ENCODE measurements at regions not wholly inside any gene's neighbourhood (a gene's known extent, or its start where the extent isn't known, plus 50 kb on each side); places are given as distances from the start of the nearest gene placed in this dataset.
"Not testable (repeated sequence)": the region's sequence is repeated elsewhere in the genome, so short reads cannot be mapped to it uniquely, and the experiment has no call there.

DNA sequence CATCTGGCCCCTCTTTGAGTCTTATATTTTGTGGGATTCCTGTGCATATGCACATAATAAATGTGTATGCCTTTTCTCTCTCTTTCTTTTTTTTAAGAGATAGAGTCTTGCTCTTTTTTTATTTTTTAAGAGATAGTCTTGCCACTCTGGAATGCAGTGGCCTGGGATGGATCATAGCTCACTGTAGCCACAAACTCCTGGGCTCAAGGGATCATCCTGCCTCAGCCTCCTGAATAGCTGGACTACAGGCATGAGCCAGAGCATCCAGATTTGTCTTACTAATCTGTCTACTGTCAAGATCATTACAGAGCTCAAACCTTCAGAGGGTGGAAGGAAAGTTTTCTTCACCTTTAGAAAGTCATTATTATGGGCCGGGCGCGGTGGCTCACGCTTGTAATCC, 342.2 kb upstream of the LRRTM4 start:
- Mint-ChIP-seq H3K36me3 (no peaks in the 10 kb centered on the region), H3K4me1 (no peaks in the 10 kb centered on the region), H3K27ac (no peak overlapping the region), H3K4me3 (no peak overlapping the region), H3K9me3 (peaks cover 3% of the 10 kb centered on the region), H3K27me3 (no peaks in the 10 kb centered on the region)
- ATAC-seq: no peak

DNA sequence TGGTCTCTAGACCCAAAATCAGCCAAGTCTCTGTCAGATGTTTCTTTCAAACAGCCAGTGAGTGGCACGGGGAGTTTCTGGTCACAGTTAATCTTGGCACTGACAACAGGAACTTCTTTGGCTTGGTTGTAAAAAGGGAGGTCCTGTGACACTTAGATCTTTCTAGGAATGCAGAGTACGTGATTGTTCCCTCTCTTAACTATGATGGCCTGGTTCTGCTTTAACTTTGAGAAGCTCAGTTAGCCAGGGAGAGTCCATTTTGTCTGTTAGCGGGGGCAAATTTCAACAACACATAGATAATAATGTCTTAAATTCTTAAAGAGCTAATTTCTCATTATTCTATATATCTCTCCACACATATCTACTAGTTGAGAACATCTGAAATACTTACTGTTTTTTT, 344.5 kb upstream of the LRRTM4 start:
- no peaks in the 10 kb centered on the region for H3K9me3 Mint-ChIP-seq
- H3K27me3 Mint-ChIP-seq: no peaks in the 10 kb centered on the region
- H3K4me1 Mint-ChIP-seq: no peaks in the 10 kb centered on the region
- no peak overlapping the region for H3K4me3 Mint-ChIP-seq
- no peak for ATAC-seq
- no peak overlapping the region for H3K27ac Mint-ChIP-seq
- no peaks in the 10 kb centered on the region for H3K36me3 Mint-ChIP-seq

DNA sequence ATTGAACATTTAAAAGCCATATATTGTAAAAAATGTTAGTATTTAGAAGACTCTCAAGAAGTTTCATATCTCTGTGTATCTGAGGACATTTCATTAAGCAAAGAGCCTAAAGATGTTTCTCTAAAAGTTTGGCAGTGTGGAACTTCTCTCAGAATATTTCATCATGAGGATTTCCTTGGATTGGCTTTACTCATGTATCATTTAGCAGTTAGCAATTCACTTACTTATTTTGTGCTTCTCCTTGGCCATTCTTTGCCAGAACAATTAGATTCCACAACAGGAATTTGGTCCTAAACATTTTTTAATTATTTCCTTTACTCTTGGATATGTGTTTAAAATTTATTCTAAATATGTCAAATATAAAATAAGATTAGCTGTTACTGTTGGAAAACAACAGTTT, 345.0 kb upstream of the LRRTM4 start:
- H3K36me3 Mint-ChIP-seq: no peaks in the 10 kb centered on the region
- H3K27me3 Mint-ChIP-seq: no peaks in the 10 kb centered on the region
- ATAC-seq: no peak
- no peak overlapping the region for H3K27ac Mint-ChIP-seq
- no peaks in the 10 kb centered on the region for H3K4me1 Mint-ChIP-seq
- H3K9me3 Mint-ChIP-seq: peaks cover under 1% of the 10 kb centered on the region
- H3K4me3 Mint-ChIP-seq: no peak overlapping the region

DNA sequence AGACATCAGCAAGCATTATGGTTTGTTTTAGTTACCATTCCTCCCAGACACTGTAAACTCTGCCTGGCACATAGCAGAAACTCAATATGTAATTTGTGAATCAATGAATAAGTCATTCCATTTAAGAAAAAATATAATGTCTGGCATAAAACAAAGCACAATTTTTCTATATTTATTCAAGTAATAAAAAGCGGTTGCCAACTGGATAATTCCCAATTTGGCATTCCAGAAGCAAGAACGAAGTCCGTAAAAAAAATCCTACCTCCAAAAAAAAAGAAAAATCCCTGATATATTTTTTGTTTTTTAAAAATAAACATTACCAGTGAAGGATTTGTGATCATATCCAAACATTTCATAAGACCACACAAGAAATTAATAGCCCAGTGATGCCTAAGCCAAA, 351.3 kb upstream of the LRRTM4 start:
- Mint-ChIP-seq H3K9me3 (peaks cover 11% of the 10 kb centered on the region), H3K27me3 (no peaks in the 10 kb centered on the region), H3K4me3 (no peak overlapping the region), H3K36me3 (no peaks in the 10 kb centered on the region), H3K4me1 (no peaks in the 10 kb centered on the region), H3K27ac (no peak overlapping the region)
- ATAC-seq: no peak

DNA sequence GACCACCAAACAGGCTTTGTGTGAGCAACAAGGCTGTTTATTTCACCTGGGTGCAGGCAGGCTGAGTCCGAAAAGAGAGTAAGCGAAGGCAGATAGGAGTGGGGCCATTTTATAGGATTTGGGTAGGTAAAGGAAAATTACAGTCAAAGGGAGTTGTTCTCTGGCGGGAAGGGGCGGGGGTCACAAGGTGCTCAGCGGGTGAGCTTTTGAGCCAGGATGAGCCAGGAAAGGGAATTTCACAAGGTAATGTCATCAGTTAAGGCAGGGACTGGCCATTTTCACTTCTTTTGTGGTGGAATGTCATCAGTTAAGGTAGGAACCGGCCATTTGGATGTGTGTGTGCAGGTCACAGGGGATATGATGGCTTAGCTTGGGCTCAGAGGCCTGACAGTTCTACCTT, 378.0 kb upstream of the LRRTM4 start:
- not testable (repeated sequence) for H3K36me3 Mint-ChIP-seq, H3K4me1 Mint-ChIP-seq, ATAC-seq, H3K27ac Mint-ChIP-seq, H3K27me3 Mint-ChIP-seq, H3K4me3 Mint-ChIP-seq, H3K9me3 Mint-ChIP-seq

DNA sequence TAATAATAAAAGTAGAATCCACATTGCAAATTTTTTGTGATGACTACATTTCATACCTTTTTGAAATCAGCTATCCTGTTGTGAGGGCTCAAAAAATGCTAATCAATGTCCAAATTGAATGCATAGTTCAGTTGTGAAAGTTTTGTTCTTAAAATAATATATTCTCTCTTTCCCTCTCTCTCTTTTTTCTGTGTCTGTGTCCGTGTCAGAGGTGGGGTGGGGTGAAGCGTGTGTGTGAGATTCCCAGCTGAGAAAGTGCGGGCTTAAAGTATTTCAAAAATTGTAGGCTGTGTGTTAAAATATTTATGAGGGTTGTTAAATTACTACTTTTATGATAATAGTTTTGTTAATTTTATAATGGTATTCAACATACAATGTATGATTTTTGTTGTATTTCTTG, 388.0 kb upstream of the LRRTM4 start:
- no peaks in the 10 kb centered on the region for H3K4me1 Mint-ChIP-seq
- H3K4me3 Mint-ChIP-seq: no peak overlapping the region
- H3K27ac Mint-ChIP-seq: no peak overlapping the region
- no peak for ATAC-seq
- no peaks in the 10 kb centered on the region for H3K27me3 Mint-ChIP-seq
- H3K9me3 Mint-ChIP-seq: peaks cover 3% of the 10 kb centered on the region
- H3K36me3 Mint-ChIP-seq: no peaks in the 10 kb centered on the region

DNA sequence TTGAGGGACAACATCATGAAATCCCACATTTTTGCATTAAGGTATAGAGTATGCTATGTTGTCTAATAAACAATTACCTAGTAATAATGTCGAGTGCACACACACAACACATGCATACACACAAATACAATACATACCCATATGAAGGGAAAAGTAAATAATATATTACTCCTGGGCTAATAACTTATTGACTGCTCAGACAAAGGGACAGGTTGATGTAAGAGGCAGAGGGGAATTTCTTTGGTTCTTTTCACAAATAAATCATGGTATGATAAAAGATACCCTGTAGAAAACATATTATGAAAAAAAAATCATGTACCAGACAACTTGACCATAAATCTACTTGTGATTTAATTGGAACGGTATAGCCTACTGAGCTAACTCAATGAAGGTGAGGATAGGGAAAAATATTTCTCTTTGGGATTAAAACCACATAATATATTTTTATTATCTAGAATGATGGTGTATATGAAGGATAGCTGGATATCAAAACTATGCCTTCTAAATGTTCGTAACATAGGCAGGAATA, 398.7 kb upstream of the LRRTM4 start:
- Mint-ChIP-seq H3K4me1 (no peaks in the 10 kb centered on the region), H3K27me3 (no peaks in the 10 kb centered on the region), H3K9me3 (peaks cover 5% of the 10 kb centered on the region), H3K27ac (no peak overlapping the region), H3K4me3 (no peak overlapping the region), H3K36me3 (no peaks in the 10 kb centered on the region)
- ATAC-seq: no peak

DNA sequence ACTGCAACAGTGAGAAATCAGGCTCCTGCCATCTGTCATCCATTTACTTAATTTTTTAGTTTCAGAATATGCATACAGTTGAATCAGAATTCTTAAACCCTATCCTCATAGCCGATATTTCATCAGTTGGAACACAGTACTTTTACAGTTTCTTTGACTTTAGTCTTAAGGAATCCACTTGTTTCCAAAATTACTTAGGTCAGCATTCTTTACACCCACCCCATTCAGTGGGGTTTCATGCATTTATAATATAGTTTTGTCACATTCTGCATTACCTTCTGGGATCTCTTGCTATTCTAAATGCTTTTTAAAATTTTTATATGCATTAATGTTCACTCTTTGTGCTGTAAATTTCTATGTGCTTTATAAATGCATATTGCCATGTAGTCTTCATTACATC, 400.4 kb upstream of the LRRTM4 start:
- Mint-ChIP-seq H3K4me1 (no peaks in the 10 kb centered on the region), H3K4me3 (no peak overlapping the region), H3K27ac (no peak overlapping the region), H3K9me3 (peaks cover 8% of the 10 kb centered on the region), H3K27me3 (no peaks in the 10 kb centered on the region), H3K36me3 (no peaks in the 10 kb centered on the region)
- no peak for ATAC-seq

DNA sequence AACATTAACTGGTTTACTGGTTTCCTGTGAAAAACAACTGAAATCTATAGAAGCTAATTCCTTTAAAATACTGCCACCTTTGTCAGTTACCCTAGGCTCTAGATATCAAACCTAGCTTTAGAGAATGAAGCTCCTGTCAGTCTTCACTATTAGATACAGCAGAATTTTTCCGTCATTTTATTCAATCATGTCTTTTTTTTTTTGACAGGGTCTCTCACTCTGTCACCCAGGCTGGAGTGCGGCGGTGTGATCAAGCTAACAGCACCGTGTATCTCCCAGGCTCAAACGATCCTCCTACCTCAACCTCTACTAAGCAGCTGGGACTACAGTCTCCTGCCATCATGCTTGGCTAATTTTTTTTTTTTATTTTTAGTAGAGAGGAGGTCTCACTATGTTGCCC, 415.2 kb upstream of the LRRTM4 start:
- Mint-ChIP-seq H3K36me3 (no peaks in the 10 kb centered on the region), H3K4me1 (no peaks in the 10 kb centered on the region), H3K27me3 (no peaks in the 10 kb centered on the region), H3K27ac (no peak overlapping the region), H3K9me3 (peaks cover 6% of the 10 kb centered on the region), H3K4me3 (no peak overlapping the region)
- no peak for ATAC-seq

DNA sequence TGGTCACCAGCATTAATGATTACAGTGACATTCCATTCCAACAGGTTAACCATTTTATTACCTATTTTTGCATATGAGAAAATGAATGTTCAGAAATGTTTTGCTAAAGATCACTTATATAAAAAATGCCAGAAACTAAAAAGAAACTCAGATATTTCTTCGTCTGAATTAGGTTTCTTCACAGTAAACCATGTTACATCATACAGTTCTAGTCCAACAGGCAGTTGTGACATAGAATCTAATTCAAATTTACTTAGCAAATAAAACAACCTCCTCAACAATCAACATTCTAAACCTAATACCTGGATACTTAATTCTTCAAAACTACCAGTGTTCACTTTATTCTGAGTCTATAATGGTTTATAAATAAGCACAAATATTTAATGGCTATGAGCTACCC, 416.3 kb upstream of the LRRTM4 start:
- Mint-ChIP-seq H3K27me3 (no peaks in the 10 kb centered on the region), H3K4me3 (no peak overlapping the region), H3K36me3 (no peaks in the 10 kb centered on the region), H3K27ac (no peak overlapping the region), H3K9me3 (peaks cover 11% of the 10 kb centered on the region), H3K4me1 (no peaks in the 10 kb centered on the region)
- no peak for ATAC-seq

DNA sequence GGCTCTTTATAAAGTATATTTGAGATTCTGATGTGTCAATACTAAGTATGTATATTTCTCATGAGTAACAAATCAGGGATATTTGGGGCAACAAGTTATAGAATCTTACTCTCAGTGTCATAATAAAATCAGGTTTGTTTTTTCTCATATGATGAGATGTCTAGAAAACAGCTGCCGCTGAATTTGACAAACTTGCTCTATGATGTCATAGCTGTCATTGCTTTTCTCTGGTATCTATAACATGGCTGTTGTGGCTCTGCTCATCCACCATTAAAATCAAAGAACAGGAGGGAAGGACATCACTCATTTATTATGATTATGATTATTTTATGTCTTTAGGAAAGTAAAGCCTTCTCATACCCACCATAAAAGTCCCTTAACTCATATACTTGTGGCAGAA, 417.2 kb upstream of the LRRTM4 start:
- no peaks in the 10 kb centered on the region for H3K4me1 Mint-ChIP-seq
- ATAC-seq: no peak
- no peaks in the 10 kb centered on the region for H3K36me3 Mint-ChIP-seq
- H3K27me3 Mint-ChIP-seq: no peaks in the 10 kb centered on the region
- no peak overlapping the region for H3K4me3 Mint-ChIP-seq
- H3K27ac Mint-ChIP-seq: no peak overlapping the region
- H3K9me3 Mint-ChIP-seq: peaks cover 9% of the 10 kb centered on the region

DNA sequence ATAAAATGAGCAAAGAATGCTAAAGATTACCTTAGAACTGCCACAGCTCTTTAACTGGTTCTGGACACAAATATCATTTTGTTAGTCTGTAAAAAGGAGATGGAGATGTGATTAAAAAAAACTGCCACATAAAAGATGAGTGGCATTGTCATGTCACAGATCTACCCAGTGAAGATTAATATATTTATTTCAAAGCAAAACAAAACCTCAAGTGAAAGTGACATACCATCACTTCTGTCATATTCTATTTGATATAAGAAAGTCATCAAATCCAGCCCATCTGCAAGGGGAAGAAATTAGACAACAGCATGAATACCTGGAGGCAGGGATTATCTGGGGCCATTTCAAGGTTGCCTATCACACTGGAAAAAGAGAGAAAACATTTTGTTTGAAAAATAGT, 417.6 kb upstream of the LRRTM4 start:
- ATAC-seq: no peak
- no peaks in the 10 kb centered on the region for H3K27me3 Mint-ChIP-seq
- H3K27ac Mint-ChIP-seq: no peak overlapping the region
- no peak overlapping the region for H3K4me3 Mint-ChIP-seq
- H3K9me3 Mint-ChIP-seq: peaks cover 9% of the 10 kb centered on the region
- H3K4me1 Mint-ChIP-seq: no peaks in the 10 kb centered on the region
- H3K36me3 Mint-ChIP-seq: no peaks in the 10 kb centered on the region

DNA sequence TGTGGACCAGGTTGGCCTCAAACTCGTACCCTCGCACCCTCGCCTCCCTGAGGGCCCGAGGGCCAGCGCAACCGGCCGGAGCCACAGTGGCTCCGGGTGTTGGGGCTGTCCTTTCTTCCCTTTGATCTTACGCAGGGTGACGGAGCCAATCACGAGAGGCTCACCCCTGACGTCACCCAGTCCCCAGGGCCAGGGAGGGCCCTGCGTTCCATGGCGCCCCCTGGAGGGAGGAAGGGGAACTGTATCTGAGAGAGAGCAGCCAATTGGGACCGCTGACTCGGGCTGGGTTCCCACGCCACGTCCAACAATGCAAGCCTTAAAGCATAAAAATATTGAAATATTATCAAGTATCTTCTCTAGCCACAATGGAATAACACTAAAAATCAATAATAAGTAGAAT, 432.8 kb upstream of the LRRTM4 start:
- Mint-ChIP-seq H3K4me3 (no peak overlapping the region), H3K4me1 (no peaks in the 10 kb centered on the region), H3K27ac (no peak overlapping the region), H3K36me3 (no peaks in the 10 kb centered on the region), H3K27me3 (no peaks in the 10 kb centered on the region), H3K9me3 (peaks cover 20% of the 10 kb centered on the region)
- ATAC-seq: no peak

DNA sequence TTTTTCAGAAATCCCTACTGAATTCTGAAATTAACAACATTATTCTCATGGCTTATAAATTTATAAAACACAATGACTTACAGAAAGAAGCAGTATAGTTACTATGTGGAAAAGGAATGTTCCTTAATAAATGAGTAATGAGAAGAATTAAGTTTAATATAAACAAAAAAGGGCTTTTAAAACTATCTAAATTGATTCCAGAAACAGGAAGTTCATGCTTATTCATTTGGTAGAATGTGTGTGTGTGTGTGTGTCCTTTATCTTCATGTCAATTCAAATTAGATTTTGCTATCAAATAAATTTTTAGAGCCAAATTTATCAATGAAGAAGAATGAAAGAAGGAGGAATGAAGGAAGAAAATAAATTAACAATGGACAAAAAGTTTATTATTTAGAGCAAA, 440.8 kb upstream of the LRRTM4 start:
- Mint-ChIP-seq H3K9me3 (peaks cover 27% of the 10 kb centered on the region), H3K27ac (no peak overlapping the region), H3K27me3 (no peaks in the 10 kb centered on the region), H3K36me3 (no peaks in the 10 kb centered on the region), H3K4me3 (no peak overlapping the region), H3K4me1 (no peaks in the 10 kb centered on the region)
- no peak for ATAC-seq

DNA sequence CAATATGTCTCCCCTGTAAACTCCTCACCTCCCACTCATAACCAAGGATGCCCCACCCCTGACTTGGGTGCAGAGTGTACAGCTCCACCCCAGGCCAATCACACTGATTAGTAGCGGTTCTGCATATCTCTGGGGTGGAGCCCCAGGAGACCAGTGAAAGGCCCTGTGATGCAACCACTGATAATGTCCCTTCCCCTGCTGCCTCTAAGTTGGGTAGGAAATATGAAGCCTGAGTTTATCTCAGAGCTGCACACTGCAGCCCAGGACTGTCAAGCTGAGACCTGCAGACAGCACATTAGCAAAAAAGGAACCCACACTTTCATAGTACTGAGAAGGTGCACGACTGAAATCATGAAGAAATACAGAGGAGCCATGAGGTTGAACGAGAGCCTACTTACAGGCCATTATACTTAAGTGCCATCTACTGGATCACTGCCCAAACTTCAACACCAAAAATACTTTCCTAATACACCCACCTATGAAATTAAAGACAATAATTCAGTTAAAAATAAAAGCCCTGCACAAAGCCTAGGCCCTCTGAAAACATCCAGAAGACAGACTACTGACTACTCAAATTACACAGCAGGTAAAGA, 455.4 kb upstream of the LRRTM4 start:
- Mint-ChIP-seq H3K4me3 (no peak overlapping the region), H3K9me3 (peaks cover 2% of the 10 kb centered on the region), H3K36me3 (no peaks in the 10 kb centered on the region), H3K27ac (no peak overlapping the region), H3K27me3 (no peaks in the 10 kb centered on the region), H3K4me1 (no peaks in the 10 kb centered on the region)
- ATAC-seq: no peak

DNA sequence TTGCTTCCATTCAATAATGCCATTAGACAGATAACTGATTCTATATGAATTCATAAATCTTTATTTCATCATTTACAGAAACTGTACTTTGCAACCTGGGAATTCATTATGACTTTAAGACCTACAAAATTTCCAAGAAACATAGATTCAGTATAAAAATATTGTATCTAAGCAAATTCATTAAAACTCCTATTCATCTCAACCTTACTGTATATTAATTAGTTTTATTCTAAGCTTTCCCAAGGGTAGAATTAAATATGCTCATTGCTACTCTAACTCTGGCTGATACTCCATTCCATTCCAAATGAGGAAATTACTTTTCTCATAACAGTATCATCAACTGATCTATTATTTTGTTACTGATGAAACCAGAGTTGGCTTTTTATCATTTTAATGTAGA, 473.0 kb upstream of the LRRTM4 start:
- H3K4me3 Mint-ChIP-seq: no peak overlapping the region
- no peaks in the 10 kb centered on the region for H3K27me3 Mint-ChIP-seq
- H3K36me3 Mint-ChIP-seq: no peaks in the 10 kb centered on the region
- no peaks in the 10 kb centered on the region for H3K4me1 Mint-ChIP-seq
- H3K27ac Mint-ChIP-seq: no peak overlapping the region
- no peaks in the 10 kb centered on the region for H3K9me3 Mint-ChIP-seq
- ATAC-seq: no peak

DNA sequence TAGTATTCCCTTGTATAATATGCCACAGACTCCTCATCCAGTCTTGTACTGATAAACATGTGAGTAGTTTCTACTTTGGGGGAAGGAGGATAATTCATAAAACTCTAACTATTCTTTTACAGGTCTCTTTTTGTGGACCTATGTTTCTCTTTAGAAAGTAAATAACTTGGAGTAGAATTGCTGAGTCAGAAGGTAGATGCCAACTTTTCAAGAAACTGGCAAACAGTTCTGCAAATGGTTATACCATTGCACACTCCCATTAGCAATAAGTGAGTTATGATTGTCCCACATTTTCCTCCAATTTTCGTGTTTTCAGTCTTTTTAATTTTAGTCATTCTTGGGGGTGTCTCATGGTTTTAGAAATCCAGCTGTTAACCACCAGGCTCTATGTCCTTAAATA, 477.2 kb upstream of the LRRTM4 start:
- Mint-ChIP-seq H3K9me3 (no peaks in the 10 kb centered on the region), H3K4me1 (no peaks in the 10 kb centered on the region), H3K36me3 (no peaks in the 10 kb centered on the region), H3K4me3 (no peak overlapping the region), H3K27me3 (no peaks in the 10 kb centered on the region), H3K27ac (no peak overlapping the region)
- ATAC-seq: no peak

Data from stimulated activated memory B cell treated with anti-CD40 and anti-IgM and Interleukin-4, amounts not matched to agents 10 μg/mL and 1 μg/mL and 100 μg/mL, for 72 hours (primary cell).